ENCODE measurements at regions not wholly inside any gene's neighbourhood (a gene's known extent, or its start where the extent isn't known, plus 50 kb on each side); places are given as distances from the start of the nearest gene placed in this dataset.

- no peak for TF ChIP-seq BRCA1 (IDR thresholded peaks at IDR 0.05; ENCODE audit: low read depth, low read length)
Measured at GRCh38 chr9:7491641-7492040, 307.9 kb downstream of the DMAC1 start (continued).

Data from H1 (cell line).